ENCODE measurements at regions not wholly inside any gene's neighbourhood (a gene's known extent, or its start where the extent isn't known, plus 50 kb on each side); places are given as distances from the start of the nearest gene placed in this dataset.

GRCh38 chr18:30522288-30522929 is 520.1 kb downstream of the DSC3 start:
- in situ Hi-C loops (cut with HindIII; ENCODE audit: low pct_unique_long_range_greater_than_20kb, low sequenced_read_pairs), result no loop called here
- DNase-seq (ENCODE audit: low read depth in 1 of 2, low spot score in 1 of 2), result no peak
- TF ChIP-seq JUND (IDR thresholded peaks at IDR 0.05; ENCODE audit: low read depth), result no peak

- no peak for TF ChIP-seq JUND (IDR thresholded peaks at IDR 0.05; ENCODE audit: low read depth)
- in situ Hi-C loops (cut with HindIII; ENCODE audit: low pct_unique_long_range_greater_than_20kb, low sequenced_read_pairs), result no loop called here
- DNase-seq (ENCODE audit: low read depth in 1 of 2, low spot score in 1 of 2), result no peak
Observed at GRCh38 chr18:30514059-30514458, 528.5 kb downstream of the DSC3 start.

- DNase-seq (ENCODE audit: low read depth in 1 of 2, low spot score in 1 of 2), result no peak
- no peak for TF ChIP-seq JUND (IDR thresholded peaks at IDR 0.05; ENCODE audit: low read depth)
- in situ Hi-C loops (cut with HindIII; ENCODE audit: low pct_unique_long_range_greater_than_20kb, low sequenced_read_pairs), result no loop called here
Observed at GRCh38 chr18:30512872-30513271, 529.7 kb downstream of the DSC3 start.

GRCh38 chr18:30510882-30511281 is 531.7 kb downstream of the DSC3 start:
- DNase-seq (ENCODE audit: low read depth in 1 of 2, low spot score in 1 of 2), result no peak
- in situ Hi-C loops (cut with HindIII; ENCODE audit: low pct_unique_long_range_greater_than_20kb, low sequenced_read_pairs), result no loop called here

GRCh38 chr18:30501594-30501993 is 540.9 kb downstream of the DSC3 start:
- no peak for TF ChIP-seq JUND (IDR thresholded peaks at IDR 0.05; ENCODE audit: low read depth)
- in situ Hi-C loops (cut with HindIII; ENCODE audit: low pct_unique_long_range_greater_than_20kb, low sequenced_read_pairs), result no loop called here
- no peak for DNase-seq (ENCODE audit: low read depth in 1 of 2, low spot score in 1 of 2)

More at GRCh38 chr18:30510882-30511281, 531.7 kb downstream of the DSC3 start:
- TF ChIP-seq JUND (IDR thresholded peaks at IDR 0.05; ENCODE audit: low read depth), result no peak

GRCh38 chr18:30500240-30500945 is 542.1 kb downstream of the DSC3 start:
- in situ Hi-C loops (cut with HindIII; ENCODE audit: low pct_unique_long_range_greater_than_20kb, low sequenced_read_pairs), result no loop called here
- DNase-seq (ENCODE audit: low read depth in 1 of 2, low spot score in 1 of 2), result no peak
- TF ChIP-seq JUND (IDR thresholded peaks at IDR 0.05; ENCODE audit: low read depth), result no peak

- no peak for TF ChIP-seq JUND (IDR thresholded peaks at IDR 0.05; ENCODE audit: low read depth)
- DNase-seq (ENCODE audit: low read depth in 1 of 2, low spot score in 1 of 2), result no peak
- in situ Hi-C loops (cut with HindIII; ENCODE audit: low pct_unique_long_range_greater_than_20kb, low sequenced_read_pairs), result no loop called here
Observed at GRCh38 chr18:30499721-30500120, 542.8 kb downstream of the DSC3 start.

- in situ Hi-C loops (cut with HindIII; ENCODE audit: low pct_unique_long_range_greater_than_20kb, low sequenced_read_pairs), result no loop called here
- no peak for DNase-seq (ENCODE audit: low read depth in 1 of 2, low spot score in 1 of 2)
- TF ChIP-seq JUND (IDR thresholded peaks at IDR 0.05; ENCODE audit: low read depth), result no peak
Observed at GRCh38 chr18:30492552-30493129, 549.9 kb downstream of the DSC3 start.

GRCh38 chr18:30491815-30492551 is 550.6 kb downstream of the DSC3 start:
- TF ChIP-seq JUND (IDR thresholded peaks at IDR 0.05; ENCODE audit: low read depth), result no peak
- in situ Hi-C loops (cut with HindIII; ENCODE audit: low pct_unique_long_range_greater_than_20kb, low sequenced_read_pairs), result no loop called here
- DNase-seq (ENCODE audit: low read depth in 1 of 2, low spot score in 1 of 2), result no peak

- in situ Hi-C loops (cut with HindIII; ENCODE audit: low pct_unique_long_range_greater_than_20kb, low sequenced_read_pairs), result no loop called here
- DNase-seq (ENCODE audit: low read depth in 1 of 2, low spot score in 1 of 2), result no peak
- no peak for TF ChIP-seq JUND (IDR thresholded peaks at IDR 0.05; ENCODE audit: low read depth)
Observed at GRCh38 chr18:30489890-30490643, 552.5 kb downstream of the DSC3 start.

- in situ Hi-C loops (cut with HindIII; ENCODE audit: low pct_unique_long_range_greater_than_20kb, low sequenced_read_pairs), result no loop called here
- DNase-seq (ENCODE audit: low read depth in 1 of 2, low spot score in 1 of 2), result no peak
- no peak for TF ChIP-seq JUND (IDR thresholded peaks at IDR 0.05; ENCODE audit: low read depth)
Observed at GRCh38 chr18:30487962-30488361, 554.6 kb downstream of the DSC3 start.

- in situ Hi-C loops (cut with HindIII; ENCODE audit: low pct_unique_long_range_greater_than_20kb, low sequenced_read_pairs), result no loop called here
- TF ChIP-seq JUND (IDR thresholded peaks at IDR 0.05; ENCODE audit: low read depth), result no peak
Observed at GRCh38 chr18:30486856-30487255, 555.7 kb downstream of the DSC3 start.

More at GRCh38 chr18:30486856-30487255, 555.7 kb downstream of the DSC3 start:
- no peak for DNase-seq (ENCODE audit: low read depth in 1 of 2, low spot score in 1 of 2)
